ENCODE measurements at regions not wholly inside any gene's neighbourhood (a gene's known extent, or its start where the extent isn't known, plus 50 kb on each side); places are given as distances from the start of the nearest gene placed in this dataset.

GRCh38 chr2:43127941-43128558 is 98.4 kb downstream of the ZFP36L2 start:
- DNase-seq (ENCODE audit: low read depth), result no peak

GRCh38 chr2:43127208-43127940 is 99.0 kb downstream of the ZFP36L2 start:
- peak; percentile 60 for DNase-seq (ENCODE audit: low read depth)

- no peak for DNase-seq (ENCODE audit: low read depth)
Observed at GRCh38 chr2:43126817-43127207, 99.6 kb downstream of the ZFP36L2 start.

- DNase-seq (ENCODE audit: low read depth), result no peak
Observed at GRCh38 chr2:43125090-43125998, 101.1 kb downstream of the ZFP36L2 start.

- no peak for DNase-seq (ENCODE audit: low read depth)
Observed at GRCh38 chr2:43124687-43125057, 101.7 kb downstream of the ZFP36L2 start.

- DNase-seq (ENCODE audit: low read depth), result no peak
Observed at GRCh38 chr2:43123981-43124686, 102.3 kb downstream of the ZFP36L2 start.

GRCh38 chr2:43123486-43123885 is 102.9 kb downstream of the ZFP36L2 start:
- DNase-seq (ENCODE audit: low read depth), result no peak

GRCh38 chr2:43123028-43123427 is 103.4 kb downstream of the ZFP36L2 start:
- DNase-seq (ENCODE audit: low read depth), result no peak

GRCh38 chr2:43121580-43122314 is 104.7 kb downstream of the ZFP36L2 start:
- no peak for DNase-seq (ENCODE audit: low read depth)

- no peak for DNase-seq (ENCODE audit: low read depth)
Observed at GRCh38 chr2:43119303-43119702, 107.1 kb downstream of the ZFP36L2 start.

- no peak for DNase-seq (ENCODE audit: low read depth)
Observed at GRCh38 chr2:43117521-43118143, 108.8 kb downstream of the ZFP36L2 start.

- no peak for DNase-seq (ENCODE audit: low read depth)
Observed at GRCh38 chr2:43116988-43117387, 109.4 kb downstream of the ZFP36L2 start.

- no peak for DNase-seq (ENCODE audit: low read depth)
Observed at GRCh38 chr2:43115881-43116280, 110.5 kb downstream of the ZFP36L2 start.

- DNase-seq (ENCODE audit: low read depth), result peak; percentile 51
Observed at GRCh38 chr2:43114210-43114609, 112.2 kb downstream of the ZFP36L2 start.

GRCh38 chr2:43111788-43112554 is 114.4 kb downstream of the ZFP36L2 start:
- DNase-seq (ENCODE audit: low read depth), result no peak

GRCh38 chr2:43110442-43110871 is 115.9 kb downstream of the ZFP36L2 start:
- peak; percentile 54 for DNase-seq (ENCODE audit: low read depth)

- no peak for DNase-seq (ENCODE audit: low read depth)
Observed at GRCh38 chr2:43109261-43109743, 117.1 kb downstream of the ZFP36L2 start.

- no peak for DNase-seq (ENCODE audit: low read depth)
Observed at GRCh38 chr2:43107679-43108078, 118.7 kb downstream of the ZFP36L2 start.

- peak; percentile 58 for DNase-seq (ENCODE audit: low read depth)
Observed at GRCh38 chr2:43106559-43107527, 119.6 kb downstream of the ZFP36L2 start.

Measured in ELR (cell line).